ENCODE measurements at regions not wholly inside any gene's neighbourhood (a gene's known extent, or its start where the extent isn't known, plus 50 kb on each side); places are given as distances from the start of the nearest gene placed in this dataset.

DNA sequence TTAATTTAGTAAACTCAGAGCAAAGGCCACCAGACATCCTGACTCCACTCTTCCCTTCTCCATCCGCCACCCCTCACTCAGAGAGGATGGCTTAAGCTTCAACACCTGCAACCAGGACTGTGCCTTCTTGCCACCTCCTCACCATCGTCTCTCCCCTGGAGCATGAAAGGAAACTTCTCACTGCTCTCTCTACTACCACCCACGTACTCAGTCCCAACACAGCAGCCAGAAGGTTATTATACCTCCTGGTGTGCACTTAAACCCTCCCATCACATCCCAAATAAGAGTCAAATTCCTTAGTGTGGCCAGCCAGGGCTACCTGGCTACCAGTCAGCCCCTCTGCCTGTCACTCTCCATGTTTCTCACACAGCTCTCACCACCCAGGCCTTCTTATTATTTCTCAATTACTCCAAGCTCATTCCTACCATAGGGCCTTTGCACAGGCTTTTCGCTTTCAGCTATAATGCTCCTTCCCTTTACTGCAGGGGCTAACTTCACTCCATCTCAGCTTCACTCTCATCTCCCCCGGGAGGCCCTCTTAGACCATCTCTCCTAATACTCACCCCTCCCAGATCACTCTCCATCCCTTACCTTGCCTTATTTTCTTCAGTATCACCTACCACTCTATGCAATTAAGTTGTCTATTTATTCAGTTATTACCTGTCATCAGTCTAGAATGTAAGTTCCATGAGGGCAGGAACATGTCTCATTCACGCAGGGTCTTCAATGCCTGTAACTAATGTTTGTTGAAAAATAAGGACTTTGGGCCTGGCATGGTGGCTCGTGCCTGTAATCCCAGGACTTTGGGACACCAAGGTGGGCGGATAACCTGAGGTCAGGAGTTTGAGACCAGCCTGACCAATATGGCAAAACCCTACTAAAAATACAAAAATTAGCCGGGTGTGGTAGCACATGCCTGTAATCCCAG is 137.5 kb downstream of the TOMM20 start:
- TF ChIP-seq, protein P1, sequence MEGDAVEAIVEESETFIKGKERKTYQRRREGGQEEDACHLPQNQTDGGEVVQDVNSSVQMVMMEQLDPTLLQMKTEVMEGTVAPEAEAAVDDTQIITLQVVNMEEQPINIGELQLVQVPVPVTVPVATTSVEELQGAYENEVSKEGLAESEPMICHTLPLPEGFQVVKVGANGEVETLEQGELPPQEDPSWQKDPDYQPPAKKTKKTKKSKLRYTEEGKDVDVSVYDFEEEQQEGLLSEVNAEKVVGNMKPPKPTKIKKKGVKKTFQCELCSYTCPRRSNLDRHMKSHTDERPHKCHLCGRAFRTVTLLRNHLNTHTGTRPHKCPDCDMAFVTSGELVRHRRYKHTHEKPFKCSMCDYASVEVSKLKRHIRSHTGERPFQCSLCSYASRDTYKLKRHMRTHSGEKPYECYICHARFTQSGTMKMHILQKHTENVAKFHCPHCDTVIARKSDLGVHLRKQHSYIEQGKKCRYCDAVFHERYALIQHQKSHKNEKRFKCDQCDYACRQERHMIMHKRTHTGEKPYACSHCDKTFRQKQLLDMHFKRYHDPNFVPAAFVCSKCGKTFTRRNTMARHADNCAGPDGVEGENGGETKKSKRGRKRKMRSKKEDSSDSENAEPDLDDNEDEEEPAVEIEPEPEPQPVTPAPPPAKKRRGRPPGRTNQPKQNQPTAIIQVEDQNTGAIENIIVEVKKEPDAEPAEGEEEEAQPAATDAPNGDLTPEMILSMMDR (IDR thresholded peaks at IDR 0.05; ENCODE audit: low read length): no peak
- TF ChIP-seq EZH2 (IDR thresholded peaks at IDR 0.05; ENCODE audit: borderline replicate concordance, low read length): no peak
